OCI-LY3 (cell line): ENCODE measurements at regions not wholly inside any gene's neighbourhood (a gene's known extent, or its start where the extent isn't known, plus 50 kb on each side); places are given as distances from the start of the nearest gene placed in this dataset.

Experiments used
- H2AFZ ChIP-seq: fragments of 200-600, 300-600 bp; shearing (Covaris generic); 2 replicates; pipeline ENCODE4 v1.6.0; 2014; ENCODE audit warnings: antibody characterized with exemption, low read depth, low read length
- H3K27ac ChIP-seq: fragments of 200-600, 300-600 bp; sonication (generic); 2 replicates; pipeline ENCODE4 v1.5.1; 2014; ENCODE audit warnings: mild to moderate bottlenecking, low read length, moderate library complexity, mixed read lengths
- H3K27me3 ChIP-seq: fragments of 200-600, 300-600 bp; sonication (generic); 2 replicates; pipeline ENCODE4 v1.6.1; 2014; ENCODE audit warnings: low read depth, low read length, mixed read lengths
- H3K36me3 ChIP-seq: fragments of 200-600, 300-600 bp; sonication (generic); replicated peaks from 2 replicates; pipeline ENCODE3; 2014; ENCODE audit warnings: low read depth, low read length, mixed read lengths
- H3K4me1 ChIP-seq: fragments of 300-600, 200-600 bp; sonication (generic); 2 replicates; pipeline ENCODE4 v1.6.1; 2014; ENCODE audit warnings: low read length, mixed read lengths
- H3K4me2 ChIP-seq: fragments of 200-600, 300-600 bp; sonication (generic); 2 replicates; pipeline ENCODE4 v1.6.1; 2014; ENCODE audit warnings: low read length, mixed read lengths
- H3K4me3 ChIP-seq: fragments of 300-600, 200-600 bp; sonication (generic); 2 replicates; pipeline ENCODE4 v1.5.1; 2014; ENCODE audit warnings: antibody characterized with exemption, mild to moderate bottlenecking, low read length, moderate library complexity
- H3K79me2 ChIP-seq: fragments of 300-600, 200-600 bp; shearing (Covaris generic); 2 replicates; pipeline ENCODE4 v1.6.1; 2014; ENCODE audit warnings: mild to moderate bottlenecking, low read length, mixed read lengths
- H3K9ac ChIP-seq: fragments of 300-600, 200-600 bp; shearing (Covaris generic); 2 replicates; pipeline ENCODE4 v1.6.0; 2014; ENCODE audit warnings: mild to moderate bottlenecking, low read length, moderate library complexity
- H3K9me3 ChIP-seq: fragments of 200-600, 300-600 bp; shearing (Covaris generic); 2 replicates; pipeline ENCODE4 v1.6.1; 2014; ENCODE audit warnings: low read length, mixed read lengths; ENCODE audit not compliant: insufficient read depth
- H4K20me1 ChIP-seq: fragments of 200-600, 300-600 bp; sonication (generic); 2 replicates; pipeline ENCODE4 v1.6.1; 2016; ENCODE audit warnings: low read length, mixed read lengths; ENCODE audit not compliant: insufficient read depth
- CTCF ChIP-seq: fragments of 200-600, 300-600 bp; sonication (generic); IDR thresholded peaks from 2 replicates; pipeline ENCODE4 v1.5.1; 2014; ENCODE audit warnings: antibody characterized with exemption, low read length, low read depth
- EZH2phosphoT487 ChIP-seq: fragments of 200-600 bp; shearing (Covaris generic); IDR thresholded peaks from 2 replicates; pipeline ENCODE4 v1.6.1; 2018; ENCODE audit warnings: antibody characterized with exemption, mixed run types, low read depth

DNA sequence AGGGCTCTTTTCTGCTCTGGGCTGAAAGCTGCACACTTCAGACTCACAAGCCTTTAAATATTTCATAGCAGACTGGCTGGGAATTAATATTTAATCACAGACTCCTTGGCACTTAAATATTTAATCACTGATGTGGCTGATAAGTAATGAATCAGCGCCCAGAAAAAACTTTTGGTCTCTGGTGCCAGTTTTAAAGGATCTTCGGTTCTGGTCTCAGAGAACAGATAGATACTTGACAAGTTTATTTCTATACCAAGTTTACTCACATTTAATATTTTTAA is 201.2 kb downstream of the MYCN start:
- H3K4me2 ChIP-seq, result no peak overlapping the region
- no peak overlapping the region for H3K27ac ChIP-seq
- TF ChIP-seq CTCF, result no peak
- no peak for TF ChIP-seq EZH2phosphoT487
- H3K36me3 ChIP-seq, result no peaks in the 10 kb centered on the region
- no peaks in the 10 kb centered on the region for H3K9me3 ChIP-seq
- H4K20me1 ChIP-seq, result no peaks in the 10 kb centered on the region
- no peak overlapping the region for H3K9ac ChIP-seq
- no peaks in the 10 kb centered on the region for H3K4me1 ChIP-seq
- H3K4me3 ChIP-seq, result no peak overlapping the region
- no peak overlapping the region for H2AFZ ChIP-seq
- peaks cover 9% of the 10 kb centered on the region; the same call in 1 of the 2 replicates for H3K27me3 ChIP-seq
- no peaks in the 10 kb centered on the region for H3K79me2 ChIP-seq

DNA sequence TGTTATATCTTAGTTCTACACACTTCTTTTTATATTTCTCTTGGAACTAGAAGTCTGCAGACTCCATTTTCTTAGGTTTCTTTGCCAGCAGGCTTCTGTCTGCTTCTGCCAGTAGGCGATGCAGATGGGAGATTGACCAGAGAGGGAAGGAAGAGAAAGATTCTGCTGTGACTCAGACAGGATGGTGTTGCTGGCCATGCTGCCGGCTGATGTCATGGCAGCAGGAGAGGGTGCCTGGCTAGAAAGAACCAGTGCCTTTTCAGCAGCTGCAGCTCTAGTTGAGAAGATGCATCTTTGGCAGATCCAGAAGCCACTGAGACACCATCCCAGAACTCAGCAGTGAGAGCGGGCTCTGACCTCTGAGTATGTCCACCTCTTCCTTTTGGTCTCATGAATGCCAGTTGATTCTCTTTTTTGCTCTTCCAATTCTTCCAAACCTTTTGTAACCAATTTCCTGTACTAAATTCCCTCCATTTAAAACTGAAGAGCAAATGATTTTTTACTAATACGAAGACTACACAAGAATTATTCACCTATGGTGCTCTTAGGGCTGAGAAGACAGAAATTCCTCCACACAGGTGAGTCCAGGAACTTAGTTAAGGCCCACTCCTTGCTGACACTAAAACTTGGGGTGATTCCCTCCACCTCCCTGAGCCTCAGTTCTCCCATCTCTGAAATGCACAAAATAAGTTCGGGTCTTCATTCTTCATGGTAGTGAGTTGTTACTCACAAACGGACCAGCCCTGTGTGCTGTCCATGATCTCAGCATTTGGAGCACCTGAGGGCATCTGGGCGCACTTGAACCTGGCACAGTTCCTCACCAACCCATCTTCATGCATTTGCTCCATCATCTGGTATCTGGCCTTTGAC is 200.7 kb downstream of the MYCN start:
- H3K79me2 ChIP-seq, result no peaks in the 10 kb centered on the region
- no peak overlapping the region for H2AFZ ChIP-seq
- H3K4me1 ChIP-seq, result no peaks in the 10 kb centered on the region
- H3K27me3 ChIP-seq, result peaks cover 9% of the 10 kb centered on the region; the same call in 1 of the 2 replicates
- no peak overlapping the region for H3K4me2 ChIP-seq
- H4K20me1 ChIP-seq, result no peaks in the 10 kb centered on the region
- TF ChIP-seq CTCF (no peak), EZH2phosphoT487 (no peak)
- no peaks in the 10 kb centered on the region for H3K9me3 ChIP-seq
- no peak overlapping the region for H3K9ac ChIP-seq
- H3K4me3 ChIP-seq, result no peak overlapping the region
- H3K27ac ChIP-seq, result no peak overlapping the region
- no peaks in the 10 kb centered on the region for H3K36me3 ChIP-seq

- Histone ChIP-seq H3K9ac (no peak overlapping the region), H3K4me3 (no peak overlapping the region), H3K27ac (no peak overlapping the region), H3K4me1 (no peaks in the 10 kb centered on the region), H3K27me3 (peaks cover 9% of the 10 kb centered on the region; the same call in 1 of the 2 replicates), H3K9me3 (no peaks in the 10 kb centered on the region), H3K4me2 (no peak overlapping the region), H3K36me3 (no peaks in the 10 kb centered on the region), H2AFZ (no peak overlapping the region), H3K79me2 (no peaks in the 10 kb centered on the region), H4K20me1 (no peaks in the 10 kb centered on the region)
- TF ChIP-seq EZH2phosphoT487 (no peak), CTCF (no peak)
These were observed 199.6 kb downstream of the MYCN start for GRCh38 chr2:16139663-16140615.
